Ovary (tissue), 3 donors: ENCODE measurements at regions not wholly inside any gene's neighbourhood (a gene's known extent, or its start where the extent isn't known, plus 50 kb on each side); places are given as distances from the start of the nearest gene placed in this dataset.

ENCODE experiments used
- EP300 ChIP-seq: sonication (generic); formaldehyde crosslinking; IDR thresholded peaks from one replicate; pipeline ENCODE4 v1.6.1; 2017; ENCODE audit warnings: antibody characterized with exemption
- POLR2A ChIP-seq: fragments of 450-650 bp; IDR thresholded peaks from one replicate; pipeline ENCODE4 v1.6.1; 2017; ENCODE audit warnings: antibody characterized with exemption, mild to moderate bottlenecking, moderate library complexity
- TF ChIP-seq, protein P1 (sequence below), 3 donors: fragments of 450-650 bp in 2 of 3; fragments of 200-600 bp in 1 of 3; IDR thresholded peaks; one replicate each; pipeline versions ENCODE4 v1.5.1 to v1.8.0; 2016 to 2022; ENCODE audit warnings: antibody characterized with exemption in 3 of 3, mild to moderate bottlenecking in 1 of 3
- donor health status: DM: no; HTN: no; CAD: no.

DNA sequence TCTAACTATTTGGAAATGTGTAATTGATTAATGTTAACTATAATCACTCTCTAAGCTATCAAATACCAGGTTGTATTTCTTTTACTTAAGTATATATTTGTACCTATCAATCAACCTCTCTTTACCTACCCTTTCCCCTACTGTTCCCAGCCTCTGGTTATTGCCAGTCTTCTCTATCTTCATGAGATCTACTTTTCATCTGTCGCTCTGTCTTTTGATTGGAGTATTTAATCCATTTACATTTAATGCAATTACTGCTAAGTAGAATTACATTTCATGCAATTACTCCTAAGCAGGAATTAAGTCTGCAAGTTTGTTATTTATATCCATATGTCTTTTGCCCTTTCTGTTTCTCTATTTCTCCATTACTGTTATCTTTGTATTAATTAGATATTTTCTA is 148.1 kb downstream of the MAT2B start:
- TF ChIP-seq, protein P1, sequence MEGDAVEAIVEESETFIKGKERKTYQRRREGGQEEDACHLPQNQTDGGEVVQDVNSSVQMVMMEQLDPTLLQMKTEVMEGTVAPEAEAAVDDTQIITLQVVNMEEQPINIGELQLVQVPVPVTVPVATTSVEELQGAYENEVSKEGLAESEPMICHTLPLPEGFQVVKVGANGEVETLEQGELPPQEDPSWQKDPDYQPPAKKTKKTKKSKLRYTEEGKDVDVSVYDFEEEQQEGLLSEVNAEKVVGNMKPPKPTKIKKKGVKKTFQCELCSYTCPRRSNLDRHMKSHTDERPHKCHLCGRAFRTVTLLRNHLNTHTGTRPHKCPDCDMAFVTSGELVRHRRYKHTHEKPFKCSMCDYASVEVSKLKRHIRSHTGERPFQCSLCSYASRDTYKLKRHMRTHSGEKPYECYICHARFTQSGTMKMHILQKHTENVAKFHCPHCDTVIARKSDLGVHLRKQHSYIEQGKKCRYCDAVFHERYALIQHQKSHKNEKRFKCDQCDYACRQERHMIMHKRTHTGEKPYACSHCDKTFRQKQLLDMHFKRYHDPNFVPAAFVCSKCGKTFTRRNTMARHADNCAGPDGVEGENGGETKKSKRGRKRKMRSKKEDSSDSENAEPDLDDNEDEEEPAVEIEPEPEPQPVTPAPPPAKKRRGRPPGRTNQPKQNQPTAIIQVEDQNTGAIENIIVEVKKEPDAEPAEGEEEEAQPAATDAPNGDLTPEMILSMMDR (IDR thresholded peaks at IDR 0.05): no peak
- TF ChIP-seq POLR2A: no peak
- no peak for TF ChIP-seq EP300
